HG03025 (cell line): ENCODE measurements at regions not wholly inside any gene's neighbourhood (a gene's known extent, or its start where the extent isn't known, plus 50 kb on each side); places are given as distances from the start of the nearest gene placed in this dataset.
"Not testable (repeated sequence)": the region's sequence is repeated elsewhere in the genome, so short reads cannot be mapped to it uniquely, and the experiment has no call there.

Experiments used
- ATAC-seq: cut with Tn5 transposase; IDR thresholded peaks from one replicate; pipeline ENCODE4 v1.9.1; 2021; ENCODE audit warnings: mild to moderate bottlenecking, moderate library complexity; ENCODE audit not compliant: unreplicated experiment, low FRiP score

DNA sequence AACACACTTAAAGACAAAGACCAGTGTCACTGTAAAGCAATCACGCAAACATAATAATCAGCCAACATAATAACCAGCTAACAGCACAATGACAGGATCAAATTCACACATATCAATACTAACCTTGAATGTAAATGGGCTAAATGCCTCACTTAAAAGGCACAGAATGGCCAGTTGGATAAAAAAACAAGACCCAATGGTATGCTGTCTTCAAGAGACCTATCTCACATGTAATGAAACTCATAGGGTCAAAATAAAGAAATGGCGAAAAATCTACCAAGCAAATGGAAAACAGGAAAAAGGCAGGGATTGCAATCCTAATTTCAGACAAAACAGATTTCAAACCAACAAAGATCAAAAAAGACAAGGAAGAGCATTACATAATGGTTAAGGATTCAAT, 78.2 kb upstream of the RAB12 start:
- not testable (repeated sequence) for ATAC-seq

DNA sequence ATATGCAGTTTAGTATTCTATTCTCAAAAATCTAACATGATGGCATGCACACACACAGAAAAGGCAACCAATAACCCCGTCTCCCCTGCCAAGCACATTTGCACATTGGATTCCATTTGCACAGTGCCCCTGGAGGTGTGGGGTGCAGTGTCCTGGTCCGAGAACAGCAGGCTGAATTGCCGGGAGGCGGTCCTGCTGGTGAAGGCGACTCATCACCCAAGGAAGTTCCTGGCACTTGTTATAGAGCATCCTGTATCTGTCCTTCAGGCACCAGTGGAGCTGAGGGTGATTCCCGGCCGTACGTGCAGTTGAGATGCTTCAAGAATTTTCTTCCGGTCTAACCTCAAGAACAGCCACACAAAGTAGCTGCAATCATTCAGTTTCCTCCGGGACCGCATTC, 73.0 kb upstream of the RAB12 start:
- ATAC-seq = no peak

DNA sequence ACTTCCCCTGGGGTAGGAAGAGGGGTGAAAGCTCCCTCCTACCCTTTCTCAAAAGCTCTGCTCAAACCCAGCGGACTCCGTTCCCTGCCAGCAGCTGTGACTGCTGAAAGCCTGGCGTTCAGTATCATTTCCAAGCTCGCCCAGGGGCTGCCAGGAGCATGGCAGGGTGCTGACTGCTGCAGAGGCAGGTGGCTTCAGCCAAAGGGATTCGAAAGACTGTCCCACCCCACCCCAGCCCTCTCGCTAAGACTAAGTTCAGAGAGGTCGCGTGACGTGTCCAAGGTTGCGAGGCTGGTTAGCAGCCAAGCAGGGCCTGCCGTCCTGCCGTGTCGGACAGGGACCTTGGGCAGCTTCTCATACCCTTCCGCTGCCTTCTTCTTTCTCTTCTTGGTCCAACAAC, 72.3 kb upstream of the RAB12 start:
- no peak for ATAC-seq

DNA sequence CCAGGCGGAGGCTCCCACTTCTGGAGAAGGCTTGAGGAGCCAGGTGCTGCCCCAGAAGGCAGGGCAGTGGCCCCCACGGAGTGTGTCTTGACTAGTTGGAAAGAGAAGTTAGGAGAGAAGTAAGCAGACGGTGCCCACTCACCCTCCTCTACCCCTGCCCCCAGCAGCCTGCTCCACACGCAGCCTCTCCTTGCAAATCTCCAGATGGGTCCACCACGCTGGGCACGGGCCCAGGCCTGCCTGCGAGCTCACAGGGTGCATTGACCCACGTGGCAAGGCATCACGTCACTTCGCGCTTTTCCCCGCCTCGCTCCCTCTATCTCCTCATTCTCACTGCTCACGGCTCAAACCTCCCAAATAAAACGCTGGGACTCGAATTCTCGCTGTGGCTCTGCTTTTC, 71.8 kb upstream of the RAB12 start:
- no peak for ATAC-seq

DNA sequence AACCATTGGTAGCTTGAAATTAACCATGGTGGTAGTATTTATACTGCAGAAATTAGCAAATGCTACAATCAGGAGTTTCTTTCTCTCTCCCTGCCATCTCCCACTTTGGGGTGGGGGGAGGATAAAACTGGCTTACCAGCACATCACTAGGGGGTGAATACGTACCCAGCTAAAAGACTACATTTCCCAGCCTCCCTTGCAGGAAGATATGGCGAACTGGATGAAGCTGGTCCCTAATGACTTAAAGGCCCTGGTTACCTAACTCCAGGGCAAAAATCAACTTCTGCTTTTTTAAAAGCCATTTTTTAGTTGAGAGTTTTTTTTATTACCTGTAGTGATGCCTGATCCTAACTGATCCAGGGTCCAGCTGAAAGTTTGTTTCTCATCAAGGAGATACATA, 70.3 kb upstream of the RAB12 start:
- no peak for ATAC-seq

DNA sequence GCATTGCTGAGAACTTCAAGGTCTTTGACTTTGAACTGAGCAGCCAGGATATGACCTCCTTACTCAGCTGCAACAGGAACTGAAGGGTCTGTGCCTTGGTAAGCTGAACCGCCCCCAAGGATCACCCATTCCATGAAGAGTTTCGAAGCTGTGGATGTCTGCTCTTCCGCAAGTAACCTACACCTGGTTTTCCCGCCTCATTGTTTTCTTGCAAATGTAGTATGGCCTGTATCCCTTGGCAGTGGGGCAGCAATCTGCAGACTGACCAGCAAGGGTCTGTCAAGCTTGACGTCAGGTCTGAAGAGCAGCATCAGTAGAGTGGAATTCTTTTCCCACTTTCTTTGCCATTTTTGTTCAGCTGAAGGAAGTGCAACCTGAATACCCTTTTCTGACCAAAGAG, 62.6 kb upstream of the RAB12 start:
- no peak for ATAC-seq

DNA sequence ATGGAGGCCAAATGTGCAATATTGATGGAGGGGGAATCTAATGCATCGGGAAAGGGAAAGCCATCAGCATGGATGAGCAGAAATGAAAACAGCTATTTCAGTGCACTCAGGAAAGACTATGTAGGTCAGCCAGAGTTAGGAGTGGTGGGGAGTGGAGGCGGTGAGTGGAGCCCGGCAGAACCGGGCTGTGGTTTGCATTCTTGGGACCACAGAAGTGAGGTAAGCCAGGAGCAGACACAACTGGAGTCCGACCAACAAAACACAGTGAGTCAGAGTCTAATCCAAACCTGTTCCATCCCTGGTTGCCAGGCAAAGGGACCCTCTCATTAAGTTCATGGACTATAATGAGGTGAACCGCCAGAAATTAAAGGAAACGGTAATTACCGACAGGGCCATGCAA, 61.1 kb upstream of the RAB12 start:
- no peak for ATAC-seq

DNA sequence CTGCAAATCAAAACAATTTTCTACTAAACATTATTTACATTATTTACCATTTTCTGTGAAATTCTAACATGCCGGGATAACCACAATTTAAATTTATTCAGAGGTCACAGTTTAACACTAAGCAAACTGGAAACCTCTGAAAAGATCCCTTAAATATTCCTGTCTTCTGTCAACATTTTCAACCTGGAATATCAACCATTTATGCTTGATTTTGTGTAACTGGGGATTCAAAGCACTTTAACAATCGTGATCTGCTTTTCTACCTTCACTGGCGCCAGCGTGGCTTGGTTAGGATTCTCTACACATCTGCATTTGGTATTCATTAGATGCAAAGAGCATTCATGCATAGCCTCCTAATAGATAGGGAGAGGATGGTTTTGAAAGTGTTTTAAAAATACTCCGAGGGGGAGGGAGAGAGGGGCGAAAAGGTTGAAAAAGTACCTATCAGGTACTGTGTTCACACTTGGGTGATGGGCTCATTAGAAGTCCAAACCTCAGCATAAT, 59.9 kb upstream of the RAB12 start:
- ATAC-seq = no peak

DNA sequence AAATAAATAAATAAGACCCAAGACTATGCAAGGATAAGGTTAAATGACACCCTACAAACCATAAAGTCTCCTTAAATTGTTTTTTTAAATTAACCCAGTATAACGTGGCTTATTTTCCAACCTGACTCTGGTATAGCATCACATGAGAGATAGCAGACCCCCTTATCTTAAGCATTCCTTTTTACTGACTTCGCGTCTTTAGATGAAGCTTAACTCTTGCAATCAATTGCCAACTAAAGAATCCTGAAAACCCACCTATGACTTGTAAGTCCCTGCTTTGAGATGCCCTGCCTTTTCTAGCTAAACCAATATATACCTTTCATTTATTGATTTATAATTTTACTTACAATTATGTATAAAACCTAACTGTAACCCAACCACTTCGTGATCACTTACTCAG, 57.1 kb upstream of the RAB12 start:
- no peak for ATAC-seq

DNA sequence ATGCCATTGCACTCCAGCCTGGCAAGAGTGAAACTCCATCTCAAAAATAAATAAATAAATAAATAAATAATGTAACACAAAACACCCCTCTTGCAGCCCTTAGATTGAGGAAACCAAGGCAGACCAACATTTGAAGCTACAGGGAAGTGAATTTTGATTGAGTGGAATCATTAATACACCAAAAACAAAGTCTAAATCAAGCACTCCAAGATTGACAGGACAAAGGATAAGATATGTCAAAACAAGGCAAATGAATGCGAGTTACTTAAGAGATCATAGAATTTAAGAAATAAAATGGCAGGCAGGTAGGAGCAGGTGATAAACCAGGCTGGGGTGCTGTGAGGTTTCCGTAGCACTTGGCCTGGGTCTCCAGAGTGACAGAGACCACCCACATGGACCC, 54.9 kb upstream of the RAB12 start:
- no peak for ATAC-seq

DNA sequence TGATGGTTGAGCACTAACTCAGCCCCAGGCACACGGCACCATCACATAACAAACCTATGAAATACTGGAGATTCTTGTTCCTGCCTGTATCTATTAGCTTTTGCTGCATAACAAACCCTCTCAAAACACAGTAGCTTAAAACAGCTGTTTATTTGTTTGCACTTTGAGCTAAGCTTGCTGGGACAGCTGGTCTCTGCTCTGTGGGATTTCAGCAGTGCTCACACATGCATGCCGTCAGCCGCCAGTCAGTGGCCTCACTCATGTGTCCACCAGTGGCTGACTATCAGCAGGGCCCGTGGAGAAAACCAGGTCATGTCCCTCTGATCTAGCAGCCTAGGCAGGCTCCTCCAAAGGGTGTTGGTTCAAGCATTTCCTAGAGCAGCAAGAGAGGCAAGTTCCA, 52.8 kb upstream of the RAB12 start:
- ATAC-seq = no peak
